Astrocyte (in vitro differentiated cells and primary cell): ENCODE measurements at regions not wholly inside any gene's neighbourhood (a gene's known extent, or its start where the extent isn't known, plus 50 kb on each side); places are given as distances from the start of the nearest gene placed in this dataset.
A peak's percentile ranks its signal among the peaks of the same experiment; 100 is the strongest.

Experiments used
- DNase-seq: peaks from one replicate; pipeline ENCODE4 v3.0.0-alpha.2; 2010; ENCODE audit warnings: low read depth
- FAIRE-seq: peaks from 2 replicates; lab custom pipeline; 2011; peaks lifted over from hg19 to GRCh38; lab: Jason Lieb, UNC
- H2AFZ ChIP-seq: 2 replicates; pipeline ENCODE4 v1.6.0; 2012; ENCODE audit warnings: low read depth, low read length, inconsistent platforms
- H3K27ac ChIP-seq: 2 replicates; pipeline ENCODE4 v1.5.1; 2011; ENCODE audit warnings: low read depth, low read length, inconsistent platforms
- H3K27me3 ChIP-seq: 2 replicates; pipeline ENCODE4 v1.6.0; 2011; ENCODE audit warnings: low read length, inconsistent platforms; ENCODE audit not compliant: insufficient read depth
- H3K36me3 ChIP-seq: 2 replicates; pipeline ENCODE4 v1.5.1; 2011; ENCODE audit warnings: low read length, inconsistent platforms; ENCODE audit not compliant: insufficient read depth
- H3K4me1 ChIP-seq: 2 replicates; pipeline ENCODE4 v1.5.1; 2011; ENCODE audit warnings: low read length, inconsistent platforms; ENCODE audit not compliant: insufficient read depth
- H3K4me2 ChIP-seq: 2 replicates; pipeline ENCODE4 v1.6.0; 2012; ENCODE audit warnings: low read length, inconsistent platforms
- H3K4me3 ChIP-seq: 2 replicates; pipeline ENCODE4 v1.5.1; 2011; ENCODE audit warnings: low read depth, mild to moderate bottlenecking, low read length, inconsistent platforms; ENCODE audit not compliant: insufficient read depth
- H3K79me2 ChIP-seq: 2 replicates; pipeline ENCODE4 v1.6.0; 2012; ENCODE audit warnings: mild to moderate bottlenecking, low read length, inconsistent platforms; ENCODE audit not compliant: insufficient read depth
- H3K9ac ChIP-seq: 2 replicates; pipeline ENCODE4 v1.6.0; 2012; ENCODE audit warnings: mild to moderate bottlenecking, low read length, inconsistent platforms
- H3K9me3 ChIP-seq: 2 replicates; pipeline ENCODE4 v1.5.1; 2012; ENCODE audit warnings: low read depth, mild to moderate bottlenecking, low read length, inconsistent platforms; ENCODE audit not compliant: insufficient read depth
- H4K20me1 ChIP-seq: 2 replicates; pipeline ENCODE4 v1.6.0; 2012; ENCODE audit warnings: low read length, inconsistent platforms; ENCODE audit not compliant: insufficient read depth
- H3K27ac Mint-ChIP-seq: one replicate; pipeline ENCODE4 v1.8.0; 2021; ENCODE audit warnings: mild to moderate bottlenecking, mixed read lengths; ENCODE audit not compliant: unreplicated experiment
- H3K27me3 Mint-ChIP-seq: one replicate; pipeline ENCODE4 v1.8.0; 2021; ENCODE audit warnings: low read depth, mixed read lengths; ENCODE audit not compliant: unreplicated experiment
- H3K36me3 Mint-ChIP-seq: one replicate; pipeline ENCODE4 v1.8.0; 2021; ENCODE audit warnings: low read depth, mixed read lengths; ENCODE audit not compliant: unreplicated experiment
- H3K4me1 Mint-ChIP-seq: one replicate; pipeline ENCODE4 v1.8.0; 2021; ENCODE audit warnings: low read depth, mixed read lengths; ENCODE audit not compliant: unreplicated experiment
- H3K4me3 Mint-ChIP-seq: one replicate; pipeline ENCODE4 v1.8.0; 2021; ENCODE audit warnings: mild to moderate bottlenecking, moderate library complexity, mixed read lengths; ENCODE audit not compliant: unreplicated experiment
- H3K9me3 Mint-ChIP-seq: one replicate; pipeline ENCODE4 v1.8.0; 2021; ENCODE audit warnings: mild to moderate bottlenecking, mixed read lengths; ENCODE audit not compliant: unreplicated experiment
- CTCF ChIP-seq: IDR thresholded peaks from 2 replicates; pipeline ENCODE4 v1.5.1; 2011; ENCODE audit warnings: low read depth, mild to moderate bottlenecking, inconsistent platforms, low read length, moderate library complexity; ENCODE audit not compliant: insufficient read depth
- EZH2 ChIP-seq: IDR thresholded peaks from 2 replicates; pipeline ENCODE4 v1.6.1; 2012; ENCODE audit warnings: mild to moderate bottlenecking, low read length, inconsistent platforms; ENCODE audit not compliant: insufficient read depth

GRCh38 chr6:4641461-4641860 is 134.7 kb upstream of the CDYL start:
- Mint-ChIP-seq H3K27me3 (no peaks in the 10 kb centered on the region), H3K4me1 (peaks cover 4% of the 10 kb centered on the region), H3K36me3 (no peaks in the 10 kb centered on the region), H3K4me3 (no peak overlapping the region), H3K9me3 (peaks cover 9% of the 10 kb centered on the region), H3K27ac (no peak overlapping the region)
- H3K27me3 ChIP-seq, result no peaks in the 10 kb centered on the region
- no peaks in the 10 kb centered on the region for H3K4me1 ChIP-seq
- H4K20me1 ChIP-seq, result no peaks in the 10 kb centered on the region
- DNase-seq (no peak), FAIRE-seq (no peak)
- no peak overlapping the region for H3K9ac ChIP-seq
- no peak overlapping the region for H3K27ac ChIP-seq
- TF ChIP-seq EZH2 (no peak), CTCF (no peak)
- H3K9me3 ChIP-seq, result no peaks in the 10 kb centered on the region
- H3K4me3 ChIP-seq, result no peak overlapping the region
- no peaks in the 10 kb centered on the region for H3K79me2 ChIP-seq
- H3K36me3 ChIP-seq, result no peaks in the 10 kb centered on the region
- no peak overlapping the region for H3K4me2 ChIP-seq
- no peak overlapping the region for H2AFZ ChIP-seq

GRCh38 chr6:4640139-4640538 is 136.1 kb upstream of the CDYL start:
- Histone ChIP-seq H3K79me2 (no peaks in the 10 kb centered on the region), H3K9me3 (no peaks in the 10 kb centered on the region), H3K4me2 (no peak overlapping the region), H4K20me1 (no peaks in the 10 kb centered on the region), H3K36me3 (no peaks in the 10 kb centered on the region), H2AFZ (no peak overlapping the region), H3K27ac (no peak overlapping the region), H3K9ac (no peak overlapping the region), H3K4me3 (no peak overlapping the region), H3K4me1 (no peaks in the 10 kb centered on the region), H3K27me3 (no peaks in the 10 kb centered on the region)
- Mint-ChIP-seq H3K36me3 (no peaks in the 10 kb centered on the region), H3K4me1 (peaks cover 1% of the 10 kb centered on the region), H3K27ac (no peak overlapping the region), H3K27me3 (no peaks in the 10 kb centered on the region), H3K9me3 (peaks cover 9% of the 10 kb centered on the region), H3K4me3 (no peak overlapping the region)
- DNase-seq, result peak; percentile 36
- FAIRE-seq, result no peak
- TF ChIP-seq CTCF, result no peak
- no peak for TF ChIP-seq EZH2

- no peak overlapping the region for H3K4me2 ChIP-seq
- no peaks in the 10 kb centered on the region for H3K36me3 Mint-ChIP-seq
- no peaks in the 10 kb centered on the region for H3K79me2 ChIP-seq
- TF ChIP-seq EZH2 (no peak), CTCF (no peak)
- no peaks in the 10 kb centered on the region for H4K20me1 ChIP-seq
- H3K4me3 ChIP-seq, result no peak overlapping the region
- H3K9me3 Mint-ChIP-seq, result peaks cover 9% of the 10 kb centered on the region
- H3K4me1 Mint-ChIP-seq, result no peaks in the 10 kb centered on the region
- no peaks in the 10 kb centered on the region for H3K36me3 ChIP-seq
- no peaks in the 10 kb centered on the region for H3K9me3 ChIP-seq
- no peak overlapping the region for H3K9ac ChIP-seq
- DNase-seq, result no peak
- no peak for FAIRE-seq
- H3K27ac ChIP-seq, result no peak overlapping the region
- no peaks in the 10 kb centered on the region for H3K27me3 Mint-ChIP-seq
- H3K4me1 ChIP-seq, result no peaks in the 10 kb centered on the region
- H3K27me3 ChIP-seq, result no peaks in the 10 kb centered on the region
- no peak overlapping the region for H3K4me3 Mint-ChIP-seq
- no peak overlapping the region for H2AFZ ChIP-seq
- H3K27ac Mint-ChIP-seq, result no peak overlapping the region
Observed at GRCh38 chr6:4638641-4639040, 137.6 kb upstream of the CDYL start.
